ENCODE measurements at regions not wholly inside any gene's neighbourhood (a gene's known extent, or its start where the extent isn't known, plus 50 kb on each side); places are given as distances from the start of the nearest gene placed in this dataset.
A peak's percentile ranks its signal among the peaks of the same experiment; 100 is the strongest.
"Not testable (repeated sequence)": the region's sequence is repeated elsewhere in the genome, so short reads cannot be mapped to it uniquely, and the experiment has no call there.

- H3K27ac Mint-ChIP-seq, result no peak overlapping the region
- peaks cover 3% of the 10 kb centered on the region for H3K9me3 Mint-ChIP-seq
- H3K4me1 Mint-ChIP-seq, result no peaks in the 10 kb centered on the region
- no peaks in the 10 kb centered on the region for H3K27me3 Mint-ChIP-seq
- H3K4me3 Mint-ChIP-seq, result no peak overlapping the region
- H3K36me3 Mint-ChIP-seq, result no peaks in the 10 kb centered on the region
- no peak for DNase-seq
These were observed 180.2 kb upstream of the N4BP1 start for GRCh38 chr16:48790151-48790550.

- Mint-ChIP-seq H3K4me1 (no peaks in the 10 kb centered on the region), H3K27me3 (no peaks in the 10 kb centered on the region), H3K27ac (no peak overlapping the region), H3K36me3 (no peaks in the 10 kb centered on the region), H3K4me3 (no peak overlapping the region), H3K9me3 (peaks cover 6% of the 10 kb centered on the region)
- no peak for DNase-seq
These were observed 178.5 kb upstream of the N4BP1 start for GRCh38 chr16:48788475-48788874.

GRCh38 chr16:48745541-48745940 is 135.6 kb upstream of the N4BP1 start:
- no peaks in the 10 kb centered on the region for H3K4me1 Mint-ChIP-seq
- no peaks in the 10 kb centered on the region for H3K36me3 Mint-ChIP-seq
- H3K9me3 Mint-ChIP-seq, result peaks cover 6% of the 10 kb centered on the region
- no peak overlapping the region for H3K4me3 Mint-ChIP-seq
- DNase-seq, result no peak
- no peak overlapping the region for H3K27ac Mint-ChIP-seq
- no peaks in the 10 kb centered on the region for H3K27me3 Mint-ChIP-seq

- no peak overlapping the region for H3K27ac Mint-ChIP-seq
- H3K27me3 Mint-ChIP-seq, result no peaks in the 10 kb centered on the region
- H3K36me3 Mint-ChIP-seq, result no peaks in the 10 kb centered on the region
- no peak for DNase-seq
- H3K4me1 Mint-ChIP-seq, result no peaks in the 10 kb centered on the region
- no peak overlapping the region for H3K4me3 Mint-ChIP-seq
- H3K9me3 Mint-ChIP-seq, result no peaks in the 10 kb centered on the region
These were observed 131.0 kb upstream of the N4BP1 start for GRCh38 chr16:48740964-48741363.

GRCh38 chr16:48734220-48734619 is 124.2 kb upstream of the N4BP1 start:
- H3K27ac Mint-ChIP-seq, result no peak overlapping the region
- no peaks in the 10 kb centered on the region for H3K9me3 Mint-ChIP-seq
- DNase-seq, result no peak
- no peaks in the 10 kb centered on the region for H3K27me3 Mint-ChIP-seq
- no peaks in the 10 kb centered on the region for H3K36me3 Mint-ChIP-seq
- no peaks in the 10 kb centered on the region for H3K4me1 Mint-ChIP-seq
- H3K4me3 Mint-ChIP-seq, result no peak overlapping the region

GRCh38 chr16:48704710-48705109 is 94.7 kb upstream of the N4BP1 start:
- H3K36me3 Mint-ChIP-seq, result no peaks in the 10 kb centered on the region
- no peak for DNase-seq
- no peak overlapping the region for H3K27ac Mint-ChIP-seq
- peaks cover 1% of the 10 kb centered on the region for H3K9me3 Mint-ChIP-seq
- no peaks in the 10 kb centered on the region for H3K27me3 Mint-ChIP-seq
- H3K4me1 Mint-ChIP-seq, result no peaks in the 10 kb centered on the region
- no peak overlapping the region for H3K4me3 Mint-ChIP-seq

GRCh38 chr16:48687421-48688038 is 77.5 kb upstream of the N4BP1 start:
- Mint-ChIP-seq H3K4me3 (no peak overlapping the region), H3K36me3 (no peaks in the 10 kb centered on the region), H3K4me1 (peaks cover 2% of the 10 kb centered on the region)

GRCh38 chr16:48684148-48684547 is 74.2 kb upstream of the N4BP1 start:
- Mint-ChIP-seq H3K9me3 (no peaks in the 10 kb centered on the region), H3K27ac (no peak overlapping the region), H3K4me1 (peaks cover 2% of the 10 kb centered on the region), H3K27me3 (peaks cover 10% of the 10 kb centered on the region), H3K4me3 (no peak overlapping the region), H3K36me3 (no peaks in the 10 kb centered on the region)
- DNase-seq, result no peak

More at GRCh38 chr16:48687421-48688038, 77.5 kb upstream of the N4BP1 start:
- peak; percentile 36 for DNase-seq
- H3K9me3 Mint-ChIP-seq, result no peaks in the 10 kb centered on the region
- peaks cover 14% of the 10 kb centered on the region for H3K27me3 Mint-ChIP-seq
- H3K27ac Mint-ChIP-seq, result no peak overlapping the region

GRCh38 chr16:48682971-48683370 is 73.0 kb upstream of the N4BP1 start:
- no peak for DNase-seq
- Mint-ChIP-seq H3K9me3 (no peaks in the 10 kb centered on the region), H3K36me3 (no peaks in the 10 kb centered on the region), H3K4me1 (peaks cover 2% of the 10 kb centered on the region), H3K27ac (no peak overlapping the region), H3K27me3 (peaks cover 10% of the 10 kb centered on the region), H3K4me3 (no peak overlapping the region)

- no peaks in the 10 kb centered on the region for H3K9me3 Mint-ChIP-seq
- H3K36me3 Mint-ChIP-seq, result no peaks in the 10 kb centered on the region
- H3K27me3 Mint-ChIP-seq, result peaks cover 6% of the 10 kb centered on the region
- H3K4me1 Mint-ChIP-seq, result peaks cover 2% of the 10 kb centered on the region
- no peak overlapping the region for H3K27ac Mint-ChIP-seq
- DNase-seq, result no peak
- H3K4me3 Mint-ChIP-seq, result no peak overlapping the region
These were observed 71.5 kb upstream of the N4BP1 start for GRCh38 chr16:48681520-48681919.

- H3K4me3 Mint-ChIP-seq, result no peak overlapping the region
- no peak overlapping the region for H3K27ac Mint-ChIP-seq
- H3K27me3 Mint-ChIP-seq, result peaks cover under 1% of the 10 kb centered on the region
- peaks cover 3% of the 10 kb centered on the region for H3K9me3 Mint-ChIP-seq
- no peaks in the 10 kb centered on the region for H3K36me3 Mint-ChIP-seq
- no peak for DNase-seq
- H3K4me1 Mint-ChIP-seq, result peaks cover 2% of the 10 kb centered on the region
These were observed 70.9 kb upstream of the N4BP1 start for GRCh38 chr16:48680881-48681280.

GRCh38 chr16:48676836-48677235 is 66.9 kb upstream of the N4BP1 start:
- Mint-ChIP-seq H3K27ac (no peak overlapping the region), H3K4me1 (no peaks in the 10 kb centered on the region), H3K4me3 (no peak overlapping the region), H3K27me3 (no peaks in the 10 kb centered on the region), H3K36me3 (no peaks in the 10 kb centered on the region), H3K9me3 (peaks cover 6% of the 10 kb centered on the region)
- no peak for DNase-seq

GRCh38 chr16:48668184-48668583 is 58.2 kb upstream of the N4BP1 start:
- peaks cover 20% of the 10 kb centered on the region for H3K9me3 Mint-ChIP-seq
- not testable (repeated sequence) for DNase-seq, H3K4me3 Mint-ChIP-seq, H3K36me3 Mint-ChIP-seq, H3K27me3 Mint-ChIP-seq, H3K27ac Mint-ChIP-seq, H3K4me1 Mint-ChIP-seq

GRCh38 chr16:48659940-48660339 is 50.0 kb upstream of the N4BP1 start:
- Mint-ChIP-seq H3K4me3 (no peak overlapping the region), H3K4me1 (no peaks in the 10 kb centered on the region), H3K27ac (no peak overlapping the region), H3K9me3 (peaks cover 26% of the 10 kb centered on the region), H3K36me3 (peaks cover 3% of the 10 kb centered on the region), H3K27me3 (no peaks in the 10 kb centered on the region)
- DNase-seq, result no peak

All from activated naive CD8-positive, alpha-beta T cell treated with anti-CD3 and anti-CD28 coated beads for 36 hours (primary cell).